GM21529 (cell line): ENCODE measurements at regions not wholly inside any gene's neighbourhood (a gene's known extent, or its start where the extent isn't known, plus 50 kb on each side); places are given as distances from the start of the nearest gene placed in this dataset.
"Not testable (repeated sequence)": the region's sequence is repeated elsewhere in the genome, so short reads cannot be mapped to it uniquely, and the experiment has no call there.

Experiments
- ATAC-seq: cut with Tn5 transposase; IDR thresholded peaks from one replicate; pipeline ENCODE4 v1.9.1; 2021; ENCODE audit not compliant: unreplicated experiment

DNA sequence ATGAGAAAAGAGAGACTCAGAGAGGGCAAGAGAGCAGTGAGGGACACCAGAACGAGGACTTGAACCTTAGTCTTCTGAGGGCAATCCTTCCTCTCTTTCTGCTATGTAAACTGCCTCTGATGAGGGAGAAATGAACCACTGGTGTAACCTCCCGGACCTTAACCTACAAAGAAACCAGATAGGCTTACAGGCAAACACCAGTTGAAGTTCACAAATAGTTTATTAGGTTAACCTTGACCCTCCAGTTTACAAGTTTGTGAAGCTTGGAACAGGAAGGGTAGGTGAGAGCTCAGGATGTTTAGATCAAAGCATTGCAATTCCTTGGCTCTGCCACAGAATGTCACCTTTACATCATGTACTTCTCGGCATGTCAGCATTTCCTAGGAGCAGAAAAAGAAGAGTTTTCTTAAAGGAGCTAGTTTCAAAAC lies 486.4 kb upstream of the SPRED2 start:
- no peak for ATAC-seq

DNA sequence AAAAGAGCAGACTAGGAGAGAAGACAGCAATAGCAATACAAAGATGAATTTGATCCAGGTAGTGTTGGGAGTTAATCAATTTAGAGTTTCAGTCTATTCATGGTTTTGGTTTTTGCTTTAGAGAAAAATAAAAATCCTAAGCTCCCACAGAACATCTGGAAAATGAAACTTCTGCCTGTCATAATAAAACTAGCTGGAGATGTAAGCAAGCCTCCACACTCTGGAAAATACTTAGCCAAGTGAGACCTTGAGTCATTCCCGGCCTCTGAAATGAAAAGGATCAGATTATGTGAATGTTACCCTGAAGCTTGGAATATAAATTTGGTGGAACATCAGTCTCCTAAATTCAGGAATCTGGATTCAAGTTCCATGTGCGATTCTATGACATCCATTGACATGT lies 485.6 kb upstream of the SPRED2 start:
- no peak for ATAC-seq

DNA sequence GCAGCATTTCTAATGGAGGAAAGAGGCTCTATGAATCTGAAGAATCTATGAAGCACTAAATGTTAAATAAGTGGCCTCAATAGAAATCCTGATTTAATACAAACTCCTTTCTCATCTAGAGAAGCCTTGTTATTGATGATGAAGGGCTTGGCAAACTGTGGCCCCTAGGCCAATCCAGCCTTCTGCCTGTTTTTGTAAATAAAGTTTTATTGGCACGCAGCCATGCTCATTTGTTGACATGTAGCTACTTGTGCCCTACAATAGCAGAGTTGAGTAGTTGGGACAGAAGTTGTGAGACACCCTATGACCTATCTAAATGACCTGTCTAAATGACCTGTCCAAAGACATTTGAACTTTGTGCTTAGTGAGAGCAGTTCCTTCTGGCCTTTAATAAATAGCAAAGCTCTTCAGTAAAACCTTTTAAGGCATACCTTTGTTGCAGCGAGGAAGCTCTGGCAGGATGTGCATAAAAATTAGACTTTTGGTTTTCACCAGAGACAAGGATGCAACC lies 484.4 kb upstream of the SPRED2 start:
- ATAC-seq: no peak

DNA sequence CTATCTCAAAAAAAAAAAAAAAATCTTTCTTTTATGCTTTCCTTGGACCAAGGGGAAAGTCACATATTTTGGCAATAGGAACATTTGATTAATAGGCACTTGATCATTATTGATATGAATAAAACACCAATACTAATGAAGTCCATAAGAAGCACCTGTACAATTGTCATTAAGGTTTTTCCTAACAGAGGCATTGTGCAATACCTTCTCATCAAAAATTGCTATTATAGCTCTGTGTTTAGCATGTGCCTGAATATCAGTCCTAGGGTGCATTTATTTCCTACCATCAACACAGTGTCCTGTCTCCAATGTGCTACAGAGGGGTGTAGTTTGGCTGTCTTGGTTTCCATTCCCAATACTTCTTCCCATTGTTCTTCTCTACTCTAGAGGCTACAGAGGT lies 483.8 kb upstream of the SPRED2 start:
- no peak for ATAC-seq

DNA sequence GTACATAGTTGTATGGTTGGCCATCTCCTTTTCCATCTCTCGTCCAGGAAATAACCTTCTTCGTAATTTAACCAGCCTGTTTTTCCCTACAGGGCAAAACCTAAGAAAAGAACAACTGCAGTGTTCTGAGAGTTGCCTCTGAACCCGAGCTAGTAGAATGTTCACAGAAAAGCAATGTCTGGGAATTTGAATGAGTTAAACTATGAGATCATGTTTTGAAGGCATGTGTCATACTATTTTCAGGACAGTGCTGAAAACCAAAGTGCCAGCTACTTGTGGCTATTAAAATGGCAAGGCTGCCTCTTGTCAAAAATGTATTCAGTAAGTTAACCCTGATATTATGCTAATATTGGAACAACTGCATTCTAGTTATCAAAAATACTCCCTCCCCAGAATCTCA lies 482.9 kb upstream of the SPRED2 start:
- ATAC-seq: no peak

DNA sequence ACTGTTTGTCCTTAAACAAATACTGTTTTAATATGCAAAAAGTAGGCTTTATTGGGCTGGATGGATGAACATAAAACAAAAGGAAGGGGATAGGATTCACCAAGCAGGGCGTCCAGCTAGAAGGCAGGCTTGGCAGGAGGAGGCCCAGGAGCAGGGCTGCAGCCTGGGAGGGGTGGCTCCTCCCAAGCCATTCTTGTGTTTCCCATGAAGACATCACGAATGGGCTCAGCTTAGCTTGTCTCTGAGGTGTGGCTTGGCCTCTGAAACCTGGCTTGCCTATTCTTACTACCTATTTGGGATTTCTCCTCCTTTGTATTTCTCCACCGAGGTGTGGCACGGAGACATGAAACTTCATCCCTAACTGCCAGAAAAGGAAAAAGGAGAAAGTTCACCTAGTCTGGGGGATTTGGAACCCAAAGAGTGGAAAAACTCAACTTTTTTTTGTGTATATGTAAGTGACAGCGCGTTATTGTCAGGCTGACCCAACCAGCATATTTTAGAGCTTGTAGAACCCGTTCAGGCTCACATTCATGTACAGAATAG lies 481.9 kb upstream of the SPRED2 start:
- ATAC-seq: no peak

DNA sequence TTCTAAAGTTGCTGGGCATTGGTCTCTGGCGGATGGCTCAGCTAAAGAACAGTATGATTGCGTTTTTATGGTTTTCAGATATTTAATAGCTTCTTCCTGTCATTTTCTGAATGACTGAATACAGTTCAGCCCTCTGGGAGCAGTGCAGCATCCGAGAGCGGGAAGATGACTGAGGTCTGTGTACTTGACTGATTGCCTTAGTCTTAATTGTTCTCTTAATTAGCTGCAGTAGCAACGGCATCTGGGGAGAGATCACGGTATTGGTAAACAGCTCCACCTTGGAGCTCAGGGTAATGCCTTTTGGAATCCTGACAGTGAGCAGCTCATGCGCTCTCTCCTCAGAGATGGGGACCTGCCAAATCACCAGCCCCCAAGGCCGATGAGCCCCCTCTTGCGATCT lies 481.4 kb upstream of the SPRED2 start:
- no peak for ATAC-seq

DNA sequence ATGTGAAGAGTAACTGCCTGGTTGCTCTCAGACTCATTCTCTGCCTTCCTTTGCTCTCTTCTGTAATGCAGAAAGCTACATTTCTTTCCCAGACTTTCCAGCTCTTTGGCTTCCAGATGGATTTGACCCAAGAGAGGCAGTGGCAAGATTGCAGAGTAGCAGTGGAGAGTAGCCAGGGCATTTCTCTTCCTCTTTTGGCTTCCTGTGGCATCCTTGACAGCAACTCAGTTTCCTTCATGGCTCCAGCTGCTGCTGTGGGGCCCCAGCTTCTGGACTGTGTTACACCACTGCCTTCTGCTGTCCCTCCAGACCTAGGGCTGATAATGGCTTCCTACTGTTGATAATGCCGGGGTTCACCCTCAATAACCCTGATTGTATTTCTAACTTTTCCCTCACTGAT lies 469.4 kb upstream of the SPRED2 start:
- no peak for ATAC-seq

DNA sequence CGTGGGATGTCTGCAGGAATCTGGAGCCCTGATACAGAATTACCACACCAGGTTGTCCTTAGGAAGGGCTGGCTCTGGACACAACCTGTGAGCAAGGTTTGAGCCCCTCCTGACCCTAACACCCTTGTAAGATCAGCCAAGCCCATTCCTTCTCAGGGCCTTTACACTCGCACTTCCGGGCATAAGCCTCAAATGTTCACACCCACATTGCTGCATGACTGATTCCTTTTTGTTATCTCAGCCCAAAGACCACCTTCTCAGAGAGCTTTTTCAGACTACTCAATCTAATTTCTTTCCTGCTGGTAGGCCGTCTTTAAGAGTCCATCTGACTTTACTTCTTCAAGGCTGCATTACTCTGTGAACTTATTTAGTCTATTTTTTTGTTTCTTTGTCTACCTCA lies 464.0 kb upstream of the SPRED2 start:
- no peak for ATAC-seq

DNA sequence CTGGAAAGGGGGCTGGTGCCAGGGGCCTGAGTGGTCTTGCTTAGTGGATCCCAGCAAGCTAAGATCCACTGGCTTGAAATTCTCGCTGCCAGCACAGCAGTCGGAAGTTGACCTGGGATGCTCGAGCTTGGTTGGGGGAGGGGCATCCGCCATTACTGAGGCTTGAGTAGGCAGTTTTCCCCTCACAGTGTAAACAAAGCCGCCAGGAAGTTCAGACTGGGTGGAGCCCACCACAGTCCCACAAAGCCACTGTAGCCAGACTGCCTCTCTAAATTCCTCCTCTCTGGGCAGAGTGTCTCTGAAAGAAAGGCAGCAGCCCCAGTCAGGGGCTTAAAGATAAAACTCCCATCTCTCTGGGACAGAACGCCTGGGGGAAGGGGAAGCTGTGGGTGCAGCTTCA lies 457.7 kb upstream of the SPRED2 start:
- ATAC-seq: not testable (repeated sequence)

DNA sequence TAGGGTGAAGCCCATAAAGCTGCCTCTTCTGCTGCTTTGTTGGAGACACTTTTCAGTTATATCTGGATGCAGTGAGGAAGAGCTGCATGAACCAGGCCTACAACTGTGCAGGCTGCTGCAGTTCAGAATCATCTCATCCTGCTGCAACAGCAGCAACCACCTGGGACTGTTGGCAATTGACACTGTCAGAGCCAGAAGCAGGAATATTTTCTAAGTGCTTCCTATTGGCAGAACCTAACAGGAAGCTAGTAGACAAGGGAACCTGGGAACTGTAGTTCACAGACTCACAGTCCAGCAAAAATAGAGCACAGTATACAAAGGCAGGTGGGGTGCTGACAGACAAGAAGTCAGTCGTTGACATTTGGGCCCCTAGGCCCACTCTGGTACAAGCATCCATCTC lies 452.9 kb upstream of the SPRED2 start:
- ATAC-seq: no peak

DNA sequence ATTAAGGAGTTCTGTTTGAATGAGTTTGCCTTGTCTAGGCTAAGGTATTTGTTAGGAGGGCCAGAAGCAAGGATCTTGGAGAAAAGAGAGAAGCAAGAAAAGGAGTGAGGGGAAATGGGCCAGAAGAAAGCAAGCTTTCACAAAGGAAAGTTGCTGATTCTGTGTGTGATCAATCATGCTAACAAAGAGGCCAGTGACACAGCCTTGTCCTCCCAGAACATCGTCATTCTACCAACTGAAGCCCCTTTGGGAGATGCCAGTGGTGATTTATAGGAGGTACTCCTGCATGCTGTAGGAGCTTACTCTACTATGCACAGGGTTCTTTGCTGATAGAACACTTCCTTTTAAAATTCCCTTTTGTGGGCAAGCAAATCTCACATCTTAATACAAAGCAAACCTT lies 449.2 kb upstream of the SPRED2 start:
- ATAC-seq: no peak

DNA sequence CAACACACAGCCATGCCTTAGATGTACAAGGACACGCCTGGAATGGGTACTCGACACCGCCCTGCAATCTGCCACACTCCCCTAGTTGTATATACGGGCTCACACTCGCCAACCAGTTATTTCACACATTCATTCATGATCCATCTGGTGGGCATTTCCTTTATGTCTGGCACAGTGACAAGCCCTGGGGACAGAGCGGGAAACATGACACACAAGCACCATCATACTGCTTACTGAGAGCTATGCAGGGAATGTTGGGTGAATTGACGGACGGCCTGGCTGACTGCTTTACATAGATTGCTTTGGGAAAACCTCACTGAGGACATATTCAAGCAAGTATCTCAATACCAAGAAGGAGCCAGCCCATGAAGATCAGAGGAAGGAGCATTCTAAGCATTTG lies 448.0 kb upstream of the SPRED2 start:
- no peak for ATAC-seq

DNA sequence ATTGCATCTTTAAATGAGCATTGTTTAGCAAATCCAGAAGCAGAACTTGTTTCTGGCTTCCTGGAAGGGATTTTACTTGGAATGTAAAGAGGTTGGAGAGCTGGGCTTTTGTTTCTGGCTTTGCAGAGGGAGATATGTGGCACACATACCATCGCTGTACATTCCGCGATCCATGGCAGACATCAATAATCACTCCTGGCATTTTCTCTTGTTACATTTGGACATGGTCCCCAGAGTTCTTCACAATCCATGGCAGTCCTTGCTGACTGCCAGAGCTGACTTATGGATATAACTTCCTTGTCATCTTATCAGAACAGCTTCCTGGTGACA lies 445.6 kb upstream of the SPRED2 start:
- no peak for ATAC-seq

DNA sequence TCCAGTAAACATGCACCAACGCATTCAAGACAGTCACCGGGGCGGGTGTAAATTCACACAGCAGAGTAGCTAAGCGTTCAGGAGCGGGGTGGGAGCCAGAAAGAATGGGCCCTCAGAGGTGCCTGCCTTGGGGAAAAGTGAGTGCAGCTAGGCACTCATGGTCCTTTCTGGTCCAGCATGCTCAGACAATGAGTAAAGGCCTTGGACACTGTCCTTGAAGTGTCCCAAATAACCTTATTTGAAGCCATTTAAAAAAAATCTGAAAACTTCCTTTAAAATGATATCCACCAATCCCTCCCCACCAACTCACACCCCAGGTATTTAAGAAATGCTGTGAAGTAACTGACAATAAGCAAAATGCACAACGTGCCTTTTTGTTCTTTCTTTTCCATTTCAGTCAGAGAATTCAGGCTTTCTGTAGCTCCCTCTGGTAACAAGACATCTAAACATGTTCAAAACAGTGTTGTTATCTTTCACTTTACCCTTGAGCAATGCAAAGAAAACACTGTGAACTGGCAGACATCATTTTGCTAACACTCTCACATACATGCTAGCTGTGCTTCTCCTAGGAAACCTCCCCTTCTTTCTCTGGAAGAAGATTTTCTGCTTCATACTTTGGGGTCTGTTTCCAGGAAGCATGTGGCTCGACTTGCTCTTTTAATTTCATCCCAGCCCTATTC lies 445.1 kb upstream of the SPRED2 start:
- ATAC-seq: no peak

DNA sequence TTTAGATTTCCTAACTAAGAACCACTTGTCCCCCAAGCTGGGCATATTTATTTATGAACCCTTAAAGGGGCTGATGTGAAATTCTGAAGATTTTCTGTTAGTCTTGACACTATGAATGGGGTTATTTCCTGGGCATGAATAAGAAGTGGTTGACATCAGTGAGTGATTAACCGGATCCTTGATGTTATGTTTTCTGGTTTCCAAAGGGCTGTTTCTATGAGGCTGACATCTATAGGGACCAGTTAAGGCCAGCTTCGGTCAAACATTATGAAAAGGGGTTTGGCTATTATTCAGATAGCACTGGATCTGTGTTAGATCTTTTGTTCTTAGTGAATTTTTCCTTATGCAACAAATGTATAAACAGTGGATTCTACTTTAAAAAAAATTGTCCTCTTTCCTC lies 443.7 kb upstream of the SPRED2 start:
- ATAC-seq: no peak

DNA sequence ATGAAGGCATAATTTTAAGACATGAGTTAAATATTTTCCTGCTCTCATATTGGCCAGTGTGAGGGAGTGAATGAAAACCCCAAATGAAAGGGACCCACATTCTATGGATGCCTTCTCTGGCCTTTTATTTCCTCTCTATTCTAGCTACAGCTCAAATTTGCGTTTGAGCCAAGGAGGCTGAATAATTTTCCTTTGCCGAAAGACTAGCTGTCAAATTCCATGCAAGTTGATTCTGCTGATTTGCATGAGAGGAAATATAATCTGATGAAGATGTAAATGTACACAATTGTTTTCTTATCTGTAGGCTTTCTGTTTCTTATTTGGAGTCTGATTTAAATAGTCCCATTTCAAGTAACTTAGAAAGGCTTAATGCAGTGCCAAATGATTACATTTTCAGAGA lies 438.4 kb upstream of the SPRED2 start:
- ATAC-seq: no peak

DNA sequence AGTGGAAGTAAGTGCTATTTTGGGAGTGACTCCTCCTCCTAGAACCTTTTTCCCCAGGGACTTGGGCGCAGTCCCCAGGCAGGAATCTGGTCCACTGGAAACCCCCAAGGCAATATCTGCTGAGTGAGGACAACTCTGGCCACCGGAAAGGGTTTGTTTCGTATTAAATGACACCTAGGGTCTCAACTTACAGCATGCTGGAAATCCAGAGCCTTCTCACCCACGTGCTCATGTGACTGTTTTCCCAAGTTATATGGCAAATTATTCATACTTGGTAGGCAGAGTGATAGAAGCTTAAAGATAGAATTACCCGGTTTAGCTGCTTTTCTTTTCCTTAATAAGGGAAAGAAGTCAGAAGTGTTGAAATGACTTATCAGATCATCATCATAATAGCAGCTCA lies 436.9 kb upstream of the SPRED2 start:
- no peak for ATAC-seq

DNA sequence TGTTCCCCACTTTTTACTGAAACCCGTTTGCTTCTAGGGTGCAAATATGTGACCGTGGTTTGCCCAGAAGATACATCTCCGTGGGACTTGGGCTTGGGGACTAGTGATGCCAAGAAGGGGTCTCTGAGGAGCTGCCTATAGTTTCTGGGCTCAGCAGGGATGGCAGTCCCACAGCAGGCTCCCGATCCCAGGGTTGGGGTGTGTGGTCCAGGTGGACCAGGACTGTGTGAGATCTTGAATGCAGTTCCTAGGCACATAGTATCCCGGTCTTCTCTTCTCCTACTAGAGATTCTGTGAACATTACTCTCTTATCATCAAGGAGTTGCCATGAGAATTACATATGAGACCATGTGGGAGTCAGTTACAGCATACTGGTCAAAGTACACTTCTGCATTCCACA lies 435.8 kb upstream of the SPRED2 start:
- no peak for ATAC-seq

DNA sequence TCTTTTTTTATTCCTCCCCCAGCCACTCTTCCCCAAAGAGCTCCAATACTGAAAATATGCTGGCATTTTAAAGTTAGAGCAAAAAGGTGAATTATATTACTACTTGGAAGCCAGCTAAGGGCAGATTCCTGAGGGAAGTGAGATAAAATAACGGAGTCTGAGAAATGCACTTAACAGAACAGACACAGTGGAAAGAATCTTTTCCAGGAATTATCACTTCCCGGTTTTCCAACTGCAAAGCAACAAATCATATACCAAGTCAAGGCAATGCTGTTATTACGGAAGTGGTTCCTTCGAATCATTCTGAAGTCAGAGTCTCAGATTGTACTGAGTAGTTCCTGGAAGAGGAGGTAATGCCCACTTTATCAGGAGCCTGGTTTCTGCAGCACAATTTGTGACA lies 435.0 kb upstream of the SPRED2 start:
- no peak for ATAC-seq

DNA sequence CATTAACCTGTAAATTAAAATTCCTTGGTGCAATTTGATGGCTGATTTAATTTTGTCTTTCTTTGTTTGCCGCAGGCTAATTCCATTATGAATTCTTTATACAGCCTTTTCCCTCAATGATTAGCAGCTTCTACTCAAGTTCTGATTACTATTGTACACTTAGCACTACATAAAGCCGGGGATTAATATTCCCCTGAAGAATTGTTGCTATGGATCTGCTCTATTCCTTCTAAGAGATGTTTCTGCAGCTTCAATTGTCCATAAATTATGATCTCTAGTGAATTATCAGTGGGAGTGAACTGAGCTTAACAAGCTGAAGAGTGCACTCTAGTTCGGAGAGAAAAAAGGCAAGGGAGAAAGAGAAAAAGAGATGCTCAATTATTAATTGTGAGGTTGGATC lies 433.7 kb upstream of the SPRED2 start:
- no peak for ATAC-seq

DNA sequence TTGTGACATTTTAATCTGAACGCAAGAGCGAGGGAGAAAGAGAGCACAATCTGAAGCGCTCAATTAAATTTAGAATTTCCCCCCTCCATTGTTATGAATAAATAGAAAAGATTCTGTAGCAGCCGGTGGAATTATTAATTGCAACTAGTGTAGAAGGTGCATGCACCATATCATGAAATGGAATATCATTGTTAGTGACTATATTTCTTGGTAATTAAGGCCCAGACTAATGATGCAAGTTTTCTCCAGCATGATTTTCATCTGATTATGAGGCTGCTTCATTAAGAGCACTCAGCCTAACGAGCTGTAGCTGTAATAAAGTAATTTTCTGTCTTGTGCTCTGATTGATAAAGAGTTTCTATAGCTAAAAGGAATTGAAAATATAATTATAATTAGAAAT lies 432.2 kb upstream of the SPRED2 start:
- ATAC-seq: no peak

DNA sequence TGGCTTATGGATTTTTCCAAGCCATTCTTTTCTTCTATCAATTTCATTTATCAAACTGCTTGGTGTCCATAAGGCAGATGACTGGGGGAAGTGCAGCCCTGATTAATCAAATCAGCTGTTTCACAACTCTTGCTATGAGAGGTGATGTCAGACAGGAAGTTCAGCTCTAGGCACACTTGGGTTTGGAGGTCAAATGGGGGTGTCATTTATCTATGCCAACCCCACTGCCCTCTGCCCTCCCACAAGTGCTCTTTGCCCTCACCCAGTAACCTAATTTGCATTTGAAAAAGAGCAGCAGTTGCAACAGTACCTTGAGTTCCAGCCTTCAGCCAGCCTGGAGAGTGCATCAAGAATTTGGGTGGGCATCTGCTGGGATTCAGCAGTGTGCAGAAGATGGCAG lies 431.3 kb upstream of the SPRED2 start:
- no peak for ATAC-seq
